Panc1 (cell line): ENCODE measurements at regions not wholly inside any gene's neighbourhood (a gene's known extent, or its start where the extent isn't known, plus 50 kb on each side); places are given as distances from the start of the nearest gene placed in this dataset.

ENCODE experiments used
- ATAC-seq: fragments of 200-7000 bp; cut with Tn5 transposase; 2 replicates; pipeline ENCODE4 v1.9.1; 2020; ENCODE audit warnings: mild to moderate bottlenecking, moderate library complexity
- BruUV-seq: library from RNA; stranded (reverse); fragments of 400-500 nt; replicated peaks from 2 replicates; lab custom pipeline; 2021; lab: Mats Ljungman, UMichigan
- CTCF ChIA-PET: fragments of 300-600 bp; sonication (Branson Sonifier 250); formaldehyde crosslinking; loops from one replicate; lab custom pipeline; 2022; ENCODE audit warnings: antibody characterized with exemption; lab: Charles Lee
- POLR2A ChIA-PET: fragments of 300-600 bp; sonication (Branson Sonifier 250); formaldehyde crosslinking; loops from one replicate; lab custom pipeline; 2022; ENCODE audit warnings: antibody characterized with exemption; lab: Charles Lee
- DNase-seq: peaks from one replicate; pipeline ENCODE4 v3.0.0-alpha.2; 2010; ENCODE audit warnings: low read depth, low spot score
- H3K27ac ChIP-seq: 2 replicates; pipeline ENCODE4 v1.5.1; 2011; ENCODE audit warnings: mild to moderate bottlenecking, low read length, inconsistent platforms
- H3K27me3 ChIP-seq: fragments of 200-500 bp; sonication (Bioruptor generic); 2 replicates; pipeline ENCODE4 v1.6.0; 2014; ENCODE audit warnings: low read length, inconsistent platforms; ENCODE audit not compliant: control insufficient read depth, insufficient read depth
- H3K36me3 ChIP-seq: fragments of 200-500 bp; sonication (Bioruptor generic); 2 replicates; pipeline ENCODE4 v1.5.1; 2014; ENCODE audit warnings: inconsistent platforms, mild to moderate bottlenecking, low read length, moderate library complexity; ENCODE audit not compliant: control insufficient read depth, insufficient read depth
- H3K4me1 ChIP-seq: 2 replicates; pipeline ENCODE4 v1.5.1; 2011; ENCODE audit warnings: inconsistent platforms, mild to moderate bottlenecking, low read length, moderate library complexity; ENCODE audit not compliant: control insufficient read depth, insufficient read depth
- H3K4me3 ChIP-seq, 2 experiments: 2 replicates each; pipeline ENCODE4 v1.5.1; 2011 to 2012; ENCODE audit warnings: low read depth in 2 of 2, low read length in 2 of 2, mild to moderate bottlenecking in 2 of 2, inconsistent platforms in 1 of 2, moderate library complexity in 1 of 2
- H3K9me3 ChIP-seq: fragments of 200-500 bp; sonication (Bioruptor generic); 2 replicates; pipeline ENCODE4 v1.5.1; 2014; ENCODE audit warnings: low read depth, mild to moderate bottlenecking, inconsistent platforms, low read length, moderate library complexity; ENCODE audit not compliant: control insufficient read depth, insufficient read depth
- CTCF ChIP-seq: fragments of 450-650 bp; IDR thresholded peaks from 2 replicates; pipeline ENCODE4 v1.5.1; 2017; ENCODE audit warnings: mild to moderate bottlenecking
- POLR2AphosphoS5 ChIP-seq: IDR thresholded peaks from 2 replicates; pipeline ENCODE4 v1.6.1; 2012; ENCODE audit warnings: mild to moderate bottlenecking, low read depth, low read length, moderate library complexity
- REST ChIP-seq, 2 experiments: IDR thresholded peaks; 2 replicates each; pipeline ENCODE4 v1.6.1; 2011 to 2012; ENCODE audit warnings: low read depth in 2 of 2, control low read depth in 1 of 2, low read length in 1 of 2, mild to moderate bottlenecking in 1 of 2, moderate library complexity in 1 of 2; ENCODE audit not compliant: insufficient read depth in 1 of 2
- SIN3A ChIP-seq: IDR thresholded peaks from 2 replicates; pipeline ENCODE4 v1.6.1; 2012; ENCODE audit warnings: low read depth, mild to moderate bottlenecking, low read length, moderate library complexity, borderline replicate concordance; ENCODE audit not compliant: insufficient read depth
- TCF7L2 ChIP-seq: IDR thresholded peaks from 2 replicates; pipeline ENCODE4 v1.6.1; 2011; ENCODE audit warnings: mild to moderate bottlenecking, low read depth, low read length, inconsistent platforms
- in situ Hi-C: cut with HindIII; loops from 2 replicates; pipeline ENCODE4 v1.10.0; 2016; ENCODE audit warnings: low sequenced_read_pairs, low pct_unique_long_range_greater_than_20kb
- intact Hi-C: fragments of 100-400 bp; cut with micrococcal nuclease; formaldehyde crosslinking; loops from one replicate; pipeline ENCODE4 v1.10.0; 2022; ENCODE audit not compliant: unreplicated experiment

GRCh38 chr10:125344573-125345171 is 184.3 kb upstream of the CTBP2 start:
- ATAC-seq = peak; percentile 83
- Histone ChIP-seq H3K27me3 (peaks cover 10% of the 10 kb centered on the region), H3K27ac (no peak overlapping the region), H3K9me3 (no peaks in the 10 kb centered on the region), H3K36me3 (no peaks in the 10 kb centered on the region), H3K4me1 (peaks cover 8% of the 10 kb centered on the region), H3K4me3 (peak overlapping the region; percentile 21 to 40)
- in situ Hi-C loops (no loop called here), intact Hi-C loops (no loop called here)
- CTCF ChIA-PET = interaction anchor here (0.5 kb wide), 1 partner anchor 177 kb away, joined by 3 read pairs; no protein-coding TSS in a partner anchor
- TF ChIP-seq CTCF = no peak
- no peak for TF ChIP-seq REST (IDR thresholded peaks at IDR 0.05; ENCODE audit: insufficient read depth in 1 of 2, low read depth in 2 of 2, low read length in 1 of 2)
- no peak for TF ChIP-seq TCF7L2
- no peak for TF ChIP-seq SIN3A
- no peak for TF ChIP-seq POLR2AphosphoS5
- no peak for DNase-seq
- POLR2A ChIA-PET = interaction anchor here (0.7 kb wide), 1 partner anchor 39 kb away, joined by 3 read pairs; no protein-coding TSS in a partner anchor
- BruUV-seq = no TSS peak

GRCh38 chr10:125343983-125344382 is 183.6 kb upstream of the CTBP2 start:
- peaks cover 8% of the 10 kb centered on the region for H3K4me1 ChIP-seq
- in situ Hi-C loops = no loop called here
- H3K27ac ChIP-seq = no peak overlapping the region
- no TSS peak for BruUV-seq
- intact Hi-C loops = no loop called here
- no peak for TF ChIP-seq REST (IDR thresholded peaks at IDR 0.05; ENCODE audit: insufficient read depth in 1 of 2, low read depth in 2 of 2, low read length in 1 of 2)
- TF ChIP-seq TCF7L2 = no peak
- TF ChIP-seq POLR2AphosphoS5 = no peak
- no peak for TF ChIP-seq SIN3A
- no peak for TF ChIP-seq CTCF
- DNase-seq (no peak), ATAC-seq (no peak)
- H3K36me3 ChIP-seq = no peaks in the 10 kb centered on the region
- no peaks in the 10 kb centered on the region for H3K9me3 ChIP-seq
- H3K27me3 ChIP-seq = peaks cover 8% of the 10 kb centered on the region; the same call in 1 of the 2 replicates
- ChIA-PET CTCF (no interaction called here), POLR2A (no interaction called here)
- no peak overlapping the region for H3K4me3 ChIP-seq
